ENCODE measurements at regions not wholly inside any gene's neighbourhood (a gene's known extent, or its start where the extent isn't known, plus 50 kb on each side); places are given as distances from the start of the nearest gene placed in this dataset.
"Not testable (repeated sequence)": the region's sequence is repeated elsewhere in the genome, so short reads cannot be mapped to it uniquely, and the experiment has no call there.

GRCh38 chr1:90817399-90817798 is 100.3 kb upstream of the BARHL2 start:
- DNase-seq (ENCODE audit: low spot score in 2 of 2): no peak
- no peak for TF ChIP-seq CTCF (IDR thresholded peaks at IDR 0.05)
- Histone ChIP-seq H3K27me3 (no peaks in the 10 kb centered on the region), H3K27ac (no peak overlapping the region), H3K9me3 (no peaks in the 10 kb centered on the region), H3K4me1 (no peaks in the 10 kb centered on the region), H3K36me3 (no peaks in the 10 kb centered on the region), H3K4me3 (no peak overlapping the region)
- intact Hi-C loops (cut with DNase I): no loop called here

- H3K9me3 ChIP-seq; H3K4me1 ChIP-seq; intact Hi-C loops (cut with DNase I); H3K36me3 ChIP-seq; H3K4me3 ChIP-seq; H3K27me3 ChIP-seq; H3K27ac ChIP-seq; DNase-seq (ENCODE audit: low spot score in 2 of 2): not testable (repeated sequence)
Observed at GRCh38 chr1:90812237-90812636, 95.1 kb upstream of the BARHL2 start.

GRCh38 chr1:90811444-90811950 is 94.4 kb upstream of the BARHL2 start:
- DNase-seq (ENCODE audit: low spot score in 2 of 2); H3K27me3 ChIP-seq; H3K4me1 ChIP-seq; intact Hi-C loops (cut with DNase I); H3K27ac ChIP-seq; H3K9me3 ChIP-seq; H3K36me3 ChIP-seq; H3K4me3 ChIP-seq: not testable (repeated sequence)

- TF ChIP-seq CTCF (IDR thresholded peaks at IDR 0.05): no peak
- Histone ChIP-seq H3K27me3 (no peaks in the 10 kb centered on the region), H3K4me3 (no peak overlapping the region), H3K9me3 (peaks cover 0 to 3% of the 10 kb centered on the region in 2 donors), H3K4me1 (no peaks in the 10 kb centered on the region), H3K36me3 (no peaks in the 10 kb centered on the region), H3K27ac (no peak overlapping the region)
- DNase-seq (ENCODE audit: low spot score in 2 of 2): no peak
- intact Hi-C loops (cut with DNase I): no loop called here
Observed at GRCh38 chr1:90810681-90811080, 93.6 kb upstream of the BARHL2 start.

GRCh38 chr1:90809996-90810395 is 92.9 kb upstream of the BARHL2 start:
- intact Hi-C loops (cut with DNase I): no loop called here
- H3K4me3 ChIP-seq: no peak overlapping the region

GRCh38 chr1:90809093-90809492 is 92.0 kb upstream of the BARHL2 start:
- intact Hi-C loops (cut with DNase I): no loop called here
- TF ChIP-seq CTCF (IDR thresholded peaks at IDR 0.05): no peak
- peaks cover 0 to 3% of the 10 kb centered on the region in 2 donors for H3K9me3 ChIP-seq
- no peak overlapping the region for H3K27ac ChIP-seq
- no peak overlapping the region for H3K4me3 ChIP-seq
- H3K4me1 ChIP-seq: no peaks in the 10 kb centered on the region
- H3K36me3 ChIP-seq: no peaks in the 10 kb centered on the region
- H3K27me3 ChIP-seq: no peaks in the 10 kb centered on the region
- no peak for DNase-seq (ENCODE audit: low spot score in 2 of 2)

More at GRCh38 chr1:90809996-90810395, 92.9 kb upstream of the BARHL2 start:
- no peak for DNase-seq (ENCODE audit: low spot score in 2 of 2)
- H3K9me3 ChIP-seq: peaks cover 0 to 3% of the 10 kb centered on the region in 2 donors
- TF ChIP-seq CTCF (IDR thresholded peaks at IDR 0.05): no peak
- no peaks in the 10 kb centered on the region for H3K36me3 ChIP-seq
- H3K27me3 ChIP-seq: no peaks in the 10 kb centered on the region
- H3K27ac ChIP-seq: no peak overlapping the region
- H3K4me1 ChIP-seq: no peaks in the 10 kb centered on the region

GRCh38 chr1:90807329-90807728 is 90.2 kb upstream of the BARHL2 start:
- H3K36me3 ChIP-seq: no peaks in the 10 kb centered on the region
- DNase-seq (ENCODE audit: low spot score in 2 of 2): no peak
- intact Hi-C loops (cut with DNase I): no loop called here
- H3K27ac ChIP-seq: no peak overlapping the region
- no peaks in the 10 kb centered on the region for H3K4me1 ChIP-seq
- no peak for TF ChIP-seq CTCF (IDR thresholded peaks at IDR 0.05)
- no peaks in the 10 kb centered on the region for H3K27me3 ChIP-seq
- peaks cover 0 to 5% of the 10 kb centered on the region in 2 donors for H3K9me3 ChIP-seq
- no peak overlapping the region for H3K4me3 ChIP-seq
